ENCODE measurements at regions not wholly inside any gene's neighbourhood (a gene's known extent, or its start where the extent isn't known, plus 50 kb on each side); places are given as distances from the start of the nearest gene placed in this dataset.

DNA sequence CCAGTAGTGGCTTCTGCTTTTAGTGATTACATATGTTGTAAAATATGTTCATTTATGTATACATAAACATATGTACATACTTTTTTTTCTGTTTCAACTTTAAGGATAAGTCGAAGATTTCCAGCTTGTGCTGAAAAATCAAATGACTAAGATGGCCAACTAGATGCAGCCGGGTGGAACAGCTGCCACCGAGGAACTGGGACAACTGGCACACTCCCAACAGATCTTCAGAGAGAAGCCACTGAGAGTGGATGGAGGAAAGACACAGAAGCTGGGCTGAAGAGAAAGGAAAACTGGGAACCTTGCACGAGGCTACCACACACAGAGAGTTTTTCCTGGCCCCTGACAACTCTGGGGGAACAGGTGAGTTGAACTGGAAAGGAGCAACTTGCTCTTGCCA is 207.5 kb downstream of the FAM47B start:
- Mint-ChIP-seq H3K4me1 (peaks cover 8% of the 10 kb centered on the region), H3K4me3 (no peak overlapping the region), H3K27me3 (ENCODE audit: low read depth) (no peaks in the 10 kb centered on the region), H3K9me3 (no peaks in the 10 kb centered on the region), H3K36me3 (no peaks in the 10 kb centered on the region), H3K27ac (no peak overlapping the region)
- ChIA-PET POLR2A (no interaction called here), CTCF (no interaction called here)
- no peak for ATAC-seq
- TF ChIP-seq TP53 (CRISPR knock-in tag; IDR thresholded peaks at IDR 0.05): no peak
- no peak for TF ChIP-seq E2F1 (CRISPR knock-in tag; IDR thresholded peaks at IDR 0.05)
- TF ChIP-seq ZNF219 (CRISPR knock-in tag; IDR thresholded peaks at IDR 0.05; ENCODE audit: borderline replicate concordance): no peak
- no peak for TF ChIP-seq OVOL2 (CRISPR knock-in tag; IDR thresholded peaks at IDR 0.05; ENCODE audit: borderline replicate concordance)
- TF ChIP-seq, protein P1, sequence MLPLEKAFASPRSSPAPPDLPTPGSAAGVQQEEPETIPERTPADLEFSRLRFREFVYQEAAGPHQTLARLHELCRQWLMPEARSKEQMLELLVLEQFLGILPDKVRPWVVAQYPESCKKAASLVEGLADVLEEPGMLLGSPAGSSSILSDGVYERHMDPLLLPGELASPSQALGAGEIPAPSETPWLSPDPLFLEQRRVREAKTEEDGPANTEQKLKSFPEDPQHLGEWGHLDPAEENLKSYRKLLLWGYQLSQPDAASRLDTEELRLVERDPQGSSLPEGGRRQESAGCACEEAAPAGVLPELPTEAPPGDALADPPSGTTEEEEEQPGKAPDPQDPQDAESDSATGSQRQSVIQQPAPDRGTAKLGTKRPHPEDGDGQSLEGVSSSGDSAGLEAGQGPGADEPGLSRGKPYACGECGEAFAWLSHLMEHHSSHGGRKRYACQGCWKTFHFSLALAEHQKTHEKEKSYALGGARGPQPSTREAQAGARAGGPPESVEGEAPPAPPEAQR (CRISPR knock-in tag; IDR thresholded peaks at IDR 0.05): no peak
- no peak for TF ChIP-seq CREM (CRISPR knock-in tag; IDR thresholded peaks at IDR 0.05)
- TF ChIP-seq ZNF263 (CRISPR knock-in tag; IDR thresholded peaks at IDR 0.05; ENCODE audit: low read depth): no peak
- no peak for TF ChIP-seq ZNF671 (CRISPR knock-in tag; IDR thresholded peaks at IDR 0.05)
- TF ChIP-seq MYBL2 (CRISPR knock-in tag; IDR thresholded peaks at IDR 0.05): no peak
- TF ChIP-seq ZNF423 (CRISPR knock-in tag; IDR thresholded peaks at IDR 0.05): no peak
- TF ChIP-seq ZNF121 (CRISPR knock-in tag; IDR thresholded peaks at IDR 0.05): no peak
- no peak for TF ChIP-seq IRF2 (CRISPR knock-in tag; IDR thresholded peaks at IDR 0.05; ENCODE audit: borderline replicate concordance, low read depth)
- no peak for TF ChIP-seq ZBTB21 (CRISPR knock-in tag; IDR thresholded peaks at IDR 0.05; ENCODE audit: borderline replicate concordance)
- no peak for DNase-seq (ENCODE audit: low spot score)

GRCh38 chrX:35150642-35151239 is 208.1 kb downstream of the FAM47B start:
- no peak for DNase-seq (ENCODE audit: low spot score)
- Mint-ChIP-seq H3K27me3 (ENCODE audit: low read depth) (no peaks in the 10 kb centered on the region), H3K4me3 (no peak overlapping the region), H3K27ac (no peak overlapping the region), H3K4me1 (peaks cover 8% of the 10 kb centered on the region), H3K36me3 (no peaks in the 10 kb centered on the region), H3K9me3 (no peaks in the 10 kb centered on the region)
- CTCF ChIA-PET: no interaction called here
- TF ChIP-seq SMAD3 (CRISPR knock-in tag; IDR thresholded peaks at IDR 0.05; ENCODE audit: borderline replicate concordance): no peak
- TF ChIP-seq JAZF1 (CRISPR knock-in tag; IDR thresholded peaks at IDR 0.05): no peak
- no peak for TF ChIP-seq EMX1 (CRISPR knock-in tag; IDR thresholded peaks at IDR 0.05)
- TF ChIP-seq ESRRA (CRISPR knock-in tag; IDR thresholded peaks at IDR 0.05; ENCODE audit: borderline replicate concordance): no peak
- TF ChIP-seq, protein P2, sequence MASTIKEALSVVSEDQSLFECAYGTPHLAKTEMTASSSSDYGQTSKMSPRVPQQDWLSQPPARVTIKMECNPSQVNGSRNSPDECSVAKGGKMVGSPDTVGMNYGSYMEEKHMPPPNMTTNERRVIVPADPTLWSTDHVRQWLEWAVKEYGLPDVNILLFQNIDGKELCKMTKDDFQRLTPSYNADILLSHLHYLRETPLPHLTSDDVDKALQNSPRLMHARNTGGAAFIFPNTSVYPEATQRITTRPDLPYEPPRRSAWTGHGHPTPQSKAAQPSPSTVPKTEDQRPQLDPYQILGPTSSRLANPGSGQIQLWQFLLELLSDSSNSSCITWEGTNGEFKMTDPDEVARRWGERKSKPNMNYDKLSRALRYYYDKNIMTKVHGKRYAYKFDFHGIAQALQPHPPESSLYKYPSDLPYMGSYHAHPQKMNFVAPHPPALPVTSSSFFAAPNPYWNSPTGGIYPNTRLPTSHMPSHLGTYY (CRISPR knock-in tag; IDR thresholded peaks at IDR 0.05): no peak
- TF ChIP-seq NFATC4 (CRISPR knock-in tag; IDR thresholded peaks at IDR 0.05): no peak
- no peak for TF ChIP-seq GABPB1 (CRISPR knock-in tag; IDR thresholded peaks at IDR 0.05)
- no peak for TF ChIP-seq CBFB (CRISPR knock-in tag; IDR thresholded peaks at IDR 0.05; ENCODE audit: low read depth)
- no peak for TF ChIP-seq CREM (CRISPR knock-in tag; IDR thresholded peaks at IDR 0.05)
- no peak for TF ChIP-seq ZNF671 (CRISPR knock-in tag; IDR thresholded peaks at IDR 0.05)
- TF ChIP-seq GRHL2 (CRISPR knock-in tag; IDR thresholded peaks at IDR 0.05; ENCODE audit: insufficient replicate concordance, severe bottlenecking): no peak
- TF ChIP-seq FOXK1 (CRISPR knock-in tag; IDR thresholded peaks at IDR 0.05): no peak
- TF ChIP-seq ZNF121 (CRISPR knock-in tag; IDR thresholded peaks at IDR 0.05): no peak
- POLR2A ChIA-PET: no interaction called here
- ATAC-seq: no peak
